ENCODE measurements at regions not wholly inside any gene's neighbourhood (a gene's known extent, or its start where the extent isn't known, plus 50 kb on each side); places are given as distances from the start of the nearest gene placed in this dataset.

- no peak for TF ChIP-seq POLR2A (IDR thresholded peaks at IDR 0.05)
- TF ChIP-seq CTCF (IDR thresholded peaks at IDR 0.05), result no peak
- H3K4me1 ChIP-seq, result no peaks in the 10 kb centered on the region
- intact Hi-C loops (cut with DNase I; ENCODE audit: low total_unique reads), result no loop called here
- DNase-seq, result no peak
- no peaks in the 10 kb centered on the region for H3K36me3 ChIP-seq (ENCODE audit: low read depth, missing control alignments)
- H3K27me3 ChIP-seq, result no peaks in the 10 kb centered on the region
- H3K9me3 ChIP-seq, result no peaks in the 10 kb centered on the region
- no peak overlapping the region for H3K27ac ChIP-seq
- H3K4me3 ChIP-seq, result no peak overlapping the region
- WGBS, 2 donors, result 74 to 75% methylated on average over 2 of the region's 2 CpGs
These were observed 314.1 kb upstream of the PPARGC1A start for GRCh38 chr4:24203926-24204325.

DNA sequence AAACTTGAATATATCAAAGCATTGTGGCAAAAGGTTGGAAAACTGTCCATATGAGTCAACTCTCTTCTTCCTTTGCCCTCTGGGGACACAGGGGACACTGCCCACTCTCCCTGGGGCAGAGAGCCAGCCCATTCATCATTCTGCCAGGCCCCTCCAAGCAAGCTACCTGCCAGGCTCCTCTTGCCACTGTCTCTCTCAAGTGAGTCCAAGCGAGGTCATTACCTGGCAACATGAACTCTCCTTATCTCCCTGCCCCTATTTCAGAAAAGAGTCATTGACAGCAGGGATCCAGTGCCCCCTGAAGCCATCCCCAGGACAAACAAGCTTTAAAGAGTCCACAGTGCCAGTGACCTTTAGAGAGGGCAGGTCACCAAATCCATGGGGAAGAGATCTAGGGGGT lies 312.7 kb upstream of the PPARGC1A start:
- TF ChIP-seq CTCF (IDR thresholded peaks at IDR 0.05), result no peak
- no peak for TF ChIP-seq POLR2A (IDR thresholded peaks at IDR 0.05)
- H3K27ac ChIP-seq, result no peak overlapping the region
- no peaks in the 10 kb centered on the region for H3K27me3 ChIP-seq
- H3K36me3 ChIP-seq (ENCODE audit: low read depth, missing control alignments), result no peaks in the 10 kb centered on the region
- intact Hi-C loops (cut with DNase I; ENCODE audit: low total_unique reads), result no loop called here
- H3K9me3 ChIP-seq, result no peaks in the 10 kb centered on the region
- no peaks in the 10 kb centered on the region for H3K4me1 ChIP-seq
- WGBS, 2 donors, result 88 to 94% methylated on average over 1 of the region's 1 CpG
- H3K4me3 ChIP-seq, result no peak overlapping the region
- no peak for DNase-seq

- H3K27me3 ChIP-seq, result no peaks in the 10 kb centered on the region
- no peak overlapping the region for H3K4me3 ChIP-seq
- H3K36me3 ChIP-seq (ENCODE audit: low read depth, missing control alignments), result no peaks in the 10 kb centered on the region
- no peaks in the 10 kb centered on the region for H3K9me3 ChIP-seq
- no peak for DNase-seq
- no peaks in the 10 kb centered on the region for H3K4me1 ChIP-seq
- TF ChIP-seq CTCF (IDR thresholded peaks at IDR 0.05), result no peak
- no peak for TF ChIP-seq POLR2A (IDR thresholded peaks at IDR 0.05)
- H3K27ac ChIP-seq, result no peak overlapping the region
- intact Hi-C loops (cut with DNase I; ENCODE audit: low total_unique reads), result no loop called here
These were observed 308.1 kb upstream of the PPARGC1A start for GRCh38 chr4:24197955-24198354.

GRCh38 chr4:24196785-24197184 lies 306.9 kb upstream of the PPARGC1A start:
- H3K36me3 ChIP-seq (ENCODE audit: low read depth, missing control alignments), result no peaks in the 10 kb centered on the region
- intact Hi-C loops (cut with DNase I; ENCODE audit: low total_unique reads), result no loop called here
- no peaks in the 10 kb centered on the region for H3K4me1 ChIP-seq
- WGBS, 2 donors, result 71 to 82% methylated on average over 1 of the region's 1 CpG
- DNase-seq, result no peak
- no peak overlapping the region for H3K4me3 ChIP-seq
- H3K27ac ChIP-seq, result no peak overlapping the region
- no peaks in the 10 kb centered on the region for H3K27me3 ChIP-seq
- H3K9me3 ChIP-seq, result no peaks in the 10 kb centered on the region
- TF ChIP-seq POLR2A (IDR thresholded peaks at IDR 0.05), result no peak
- TF ChIP-seq CTCF (IDR thresholded peaks at IDR 0.05), result no peak

DNA sequence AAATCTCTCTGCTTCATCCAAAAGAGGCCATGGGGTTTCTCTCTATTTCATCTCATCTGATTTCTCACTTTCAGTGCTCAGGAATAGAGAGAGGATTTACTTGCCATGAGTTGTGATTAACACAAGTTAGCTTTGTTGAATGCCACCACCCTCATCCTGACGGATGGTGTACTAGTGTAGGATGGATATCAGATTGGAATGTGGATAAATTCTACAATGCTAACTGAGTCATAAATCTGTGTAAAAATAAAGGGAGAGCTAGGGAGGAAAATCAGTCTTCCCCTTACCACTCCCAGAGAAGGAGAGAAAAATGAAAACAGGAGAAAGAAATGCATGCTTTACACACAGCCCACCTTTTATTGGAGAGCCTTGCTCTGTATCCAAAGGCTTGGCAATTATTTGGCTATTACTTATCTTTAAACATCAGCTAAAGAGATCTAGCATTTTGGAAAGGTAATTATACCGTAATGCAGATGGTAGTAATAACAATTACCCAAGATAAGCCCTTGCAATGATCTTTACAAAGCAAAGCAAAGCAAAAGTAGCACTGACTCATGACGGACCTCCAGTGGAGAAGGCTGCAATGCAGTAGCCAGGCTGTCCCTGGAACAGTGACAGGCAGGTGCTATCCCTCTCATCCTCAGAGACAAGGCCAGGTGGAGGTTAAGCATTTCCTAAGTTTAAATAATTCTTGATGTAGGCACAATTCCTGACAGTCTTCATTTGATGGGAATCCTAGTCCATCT lies 306.3 kb upstream of the PPARGC1A start:
- no peak for DNase-seq
- H3K27ac ChIP-seq, result no peak overlapping the region
- H3K4me3 ChIP-seq, result no peak overlapping the region
- intact Hi-C loops (cut with DNase I; ENCODE audit: low total_unique reads), result no loop called here
- 68 to 70% methylated on average over 3 of the region's 3 CpGs for WGBS, 2 donors
- H3K36me3 ChIP-seq (ENCODE audit: low read depth, missing control alignments), result no peaks in the 10 kb centered on the region
- H3K4me1 ChIP-seq, result no peaks in the 10 kb centered on the region
- H3K27me3 ChIP-seq, result no peaks in the 10 kb centered on the region
- TF ChIP-seq CTCF (IDR thresholded peaks at IDR 0.05), result no peak
- no peak for TF ChIP-seq POLR2A (IDR thresholded peaks at IDR 0.05)
- no peaks in the 10 kb centered on the region for H3K9me3 ChIP-seq
